T-cell (primary cell): ENCODE measurements at regions not wholly inside any gene's neighbourhood (a gene's known extent, or its start where the extent isn't known, plus 50 kb on each side); places are given as distances from the start of the nearest gene placed in this dataset.

ENCODE experiments used
- ATAC-seq, 4 experiments: fragments of 200-7000 bp in 3 of 4; fragments of 150-1000 bp in 1 of 4; cut with Tn5 transposase; replicated peaks in 1 of 4; 1 replicate in 3 of 4; 2 replicates in 1 of 4; pipeline ENCODE4 v1.10.0; 2021; ENCODE audit warnings: moderate library complexity in 3 of 4, mild to moderate bottlenecking in 2 of 4, moderate number of reproducible peaks in 1 of 4
- CTCF ChIA-PET, 2 donors: fragments of 300-600 bp; sonication (Branson Sonifier 250); formaldehyde crosslinking; loops; one replicate each; lab custom pipeline; 2022; ENCODE audit warnings: antibody characterized with exemption in 2 of 2; lab: Charles Lee
- POLR2A ChIA-PET, 2 donors: fragments of 300-600 bp; sonication (Branson Sonifier 250); formaldehyde crosslinking; loops; one replicate each; lab custom pipeline; 2022; ENCODE audit warnings: antibody characterized with exemption in 2 of 2; lab: Charles Lee
- DNase-seq, 35 experiments: peaks; one replicate each; pipeline versions ENCODE4 v3.0.0 to v3.0.0-alpha.2; 2013 to 2023
- H3K27ac ChIP-seq: one replicate; pipeline ENCODE4 v1.5.1; 2013; ENCODE audit warnings: low read length
- H3K27me3 ChIP-seq, 2 experiments: replicated peaks in 1 of 2; 1 replicate in 1 of 2; 2 replicates in 1 of 2; pipeline versions ENCODE4 v1.6.1 to v1.7.0; 2013; ENCODE audit warnings: low read length in 1 of 2, mixed read lengths in 1 of 2; ENCODE audit not compliant: control insufficient read depth in 2 of 2, insufficient read depth in 2 of 2; ENCODE audit errors: extremely low read depth in 1 of 2
- H3K36me3 ChIP-seq, 2 donors: 1 replicate in 1 of 2; 2 replicates in 1 of 2; pipeline versions ENCODE4 v1.6.1 to v1.7.0; 2013; ENCODE audit warnings: low read length in 1 of 2; ENCODE audit not compliant: control insufficient read depth in 2 of 2, insufficient read depth in 1 of 2; ENCODE audit errors: extremely low read depth in 1 of 2
- H3K4me1 ChIP-seq, 2 experiments: 1 replicate in 1 of 2; 2 replicates in 1 of 2; pipeline versions ENCODE4 v1.6.1 to v1.7.0; 2013; ENCODE audit warnings: low read length in 2 of 2, mixed read lengths in 1 of 2; ENCODE audit not compliant: insufficient read depth in 2 of 2, control insufficient read depth in 1 of 2; ENCODE audit errors: extremely low read depth in 1 of 2
- H3K4me3 ChIP-seq, 2 donors: 1 replicate in 1 of 2; 2 replicates in 1 of 2; pipeline versions ENCODE4 v1.5.1 to v1.7.0; 2013; ENCODE audit warnings: mild to moderate bottlenecking in 2 of 2, low read length in 1 of 2, moderate library complexity in 1 of 2; ENCODE audit not compliant: control insufficient read depth in 1 of 2; ENCODE audit errors: extremely low read depth in 1 of 2
- H3K9me3 ChIP-seq: 2 replicates; pipeline ENCODE4 v1.7.0; 2013
- H3K27ac Mint-ChIP-seq, 2 donors: one replicate each; pipeline ENCODE4 v1.8.0; 2020 to 2021; ENCODE audit warnings: mild to moderate bottlenecking in 2 of 2, mixed read lengths in 2 of 2
- H3K27me3 Mint-ChIP-seq, 2 donors: one replicate each; pipeline ENCODE4 v1.8.0; 2021 to 2022; ENCODE audit warnings: mixed read lengths in 2 of 2
- H3K36me3 Mint-ChIP-seq: one replicate; pipeline ENCODE4 v1.8.0; 2021; ENCODE audit warnings: mixed read lengths
- H3K4me1 Mint-ChIP-seq, 3 donors: one replicate each; pipeline ENCODE4 v1.8.0; 2020 to 2022; ENCODE audit warnings: mixed read lengths in 3 of 3, mild to moderate bottlenecking in 1 of 3
- H3K4me3 Mint-ChIP-seq, 3 donors: one replicate each; pipeline ENCODE4 v1.8.0; 2020 to 2022; ENCODE audit warnings: mild to moderate bottlenecking in 3 of 3, mixed read lengths in 3 of 3, moderate library complexity in 3 of 3
- H3K9me3 Mint-ChIP-seq, 3 donors: one replicate each; pipeline ENCODE4 v1.8.0; 2020 to 2022; ENCODE audit warnings: mixed read lengths in 3 of 3
- WGBS: methylation state at CpG from one replicate; pipeline ENCODE4 v1.1.5; 2013; ENCODE audit warnings: missing lambda C conversion rate; ENCODE audit not compliant: insufficient coverage; 5-methylcytosine and 5-hydroxymethylcytosine counted together

- H3K27me3 Mint-ChIP-seq = peaks cover 0 to 7% of the 10 kb centered on the region in 2 donors
- Histone ChIP-seq H3K4me1 (no peaks in the 10 kb centered on the region), H3K36me3 (no peaks in the 10 kb centered on the region), H3K4me3 (no peak overlapping the region), H3K27ac (no peak overlapping the region), H3K27me3 (no peaks in the 10 kb centered on the region), H3K9me3 (no peaks in the 10 kb centered on the region)
- no peaks in the 10 kb centered on the region for H3K4me1 Mint-ChIP-seq
- H3K4me3 Mint-ChIP-seq = no peak overlapping the region
- no peaks in the 10 kb centered on the region for H3K36me3 Mint-ChIP-seq
- WGBS = no CpG with 5 or more reads among the region's 4 CpGs
- CTCF ChIA-PET = no interaction called here
- ATAC-seq (no peak), DNase-seq (no peak)
- POLR2A ChIA-PET = interaction anchor here in 1 of 2 donors (0.7 kb wide), 1 partner anchor 261 kb away, joined by 5 read pairs; no protein-coding TSS in a partner anchor
- no peak overlapping the region for H3K27ac Mint-ChIP-seq
- no peaks in the 10 kb centered on the region for H3K9me3 Mint-ChIP-seq
Measured at GRCh38 chr2:48912110-48912509, 156.6 kb upstream of the LHCGR start.

GRCh38 chr2:48910961-48911360 is 155.4 kb upstream of the LHCGR start:
- H3K27me3 ChIP-seq = no peaks in the 10 kb centered on the region
- no peaks in the 10 kb centered on the region for H3K36me3 ChIP-seq
- H3K27ac Mint-ChIP-seq = no peak overlapping the region
- no peak for DNase-seq
- no peak overlapping the region for H3K4me3 Mint-ChIP-seq
- H3K27me3 Mint-ChIP-seq = peaks cover 0 to 11% of the 10 kb centered on the region in 2 donors
- no peak overlapping the region for H3K27ac ChIP-seq
- no peaks in the 10 kb centered on the region for H3K9me3 Mint-ChIP-seq
- ChIA-PET CTCF (no interaction called here), POLR2A (no interaction called here)
- H3K4me3 ChIP-seq = no peak overlapping the region
- no peaks in the 10 kb centered on the region for H3K36me3 Mint-ChIP-seq
- no peak for ATAC-seq
- H3K4me1 Mint-ChIP-seq = no peaks in the 10 kb centered on the region
- no peaks in the 10 kb centered on the region for H3K9me3 ChIP-seq
- no peaks in the 10 kb centered on the region for H3K4me1 ChIP-seq

GRCh38 chr2:48906633-48907032 is 151.1 kb upstream of the LHCGR start:
- H3K9me3 Mint-ChIP-seq = peaks cover 0 to 4% (median 0%) of the 10 kb centered on the region in 3 donors
- H3K27me3 Mint-ChIP-seq = peaks cover 4 to 11% of the 10 kb centered on the region in 2 donors
- DNase-seq (no peak), ATAC-seq (no peak)
- H3K4me3 Mint-ChIP-seq = no peak overlapping the region
- no peak overlapping the region for H3K27ac Mint-ChIP-seq
- ChIA-PET CTCF (no interaction called here), POLR2A (no interaction called here)
- H3K4me1 Mint-ChIP-seq = no peaks in the 10 kb centered on the region
- no peak overlapping the region for H3K4me3 ChIP-seq
- H3K9me3 ChIP-seq = no peaks in the 10 kb centered on the region
- no peak overlapping the region for H3K27ac ChIP-seq
- H3K36me3 ChIP-seq = no peaks in the 10 kb centered on the region
- H3K36me3 Mint-ChIP-seq = no peaks in the 10 kb centered on the region
- no peaks in the 10 kb centered on the region for H3K27me3 ChIP-seq
- no peaks in the 10 kb centered on the region for H3K4me1 ChIP-seq
- WGBS = 53% methylated on average over 3 of the region's 3 CpGs

GRCh38 chr2:48905696-48906095 is 150.2 kb upstream of the LHCGR start:
- no peak overlapping the region for H3K4me3 ChIP-seq
- ChIA-PET POLR2A (interaction anchor here in 1 of 2 donors (0.6 kb wide), 1 partner anchor 456 kb away, joined by 7 read pairs; no protein-coding TSS in a partner anchor), CTCF (no interaction called here)
- H3K36me3 ChIP-seq = no peaks in the 10 kb centered on the region
- H3K27ac ChIP-seq = no peak overlapping the region
- no peaks in the 10 kb centered on the region for H3K36me3 Mint-ChIP-seq
- no peak overlapping the region for H3K4me3 Mint-ChIP-seq
- no peaks in the 10 kb centered on the region for H3K27me3 ChIP-seq
- DNase-seq (no peak), ATAC-seq (no peak)
- peaks cover 4 to 11% of the 10 kb centered on the region in 2 donors for H3K27me3 Mint-ChIP-seq
- H3K9me3 ChIP-seq = no peaks in the 10 kb centered on the region
- H3K4me1 Mint-ChIP-seq = no peaks in the 10 kb centered on the region
- no CpG with 5 or more reads among the region's 10 CpGs for WGBS
- no peaks in the 10 kb centered on the region for H3K4me1 ChIP-seq
- no peak overlapping the region for H3K27ac Mint-ChIP-seq
- peaks cover 0 to 4% (median 0%) of the 10 kb centered on the region in 3 donors for H3K9me3 Mint-ChIP-seq

GRCh38 chr2:48902521-48902920 is 147.0 kb upstream of the LHCGR start:
- H3K27me3 Mint-ChIP-seq = peaks cover 4 to 5% of the 10 kb centered on the region in 2 donors
- CTCF ChIA-PET = no interaction called here
- H3K4me3 Mint-ChIP-seq = no peak overlapping the region
- no peak overlapping the region for H3K27ac ChIP-seq
- no peaks in the 10 kb centered on the region for H3K4me1 ChIP-seq
- H3K27me3 ChIP-seq = no peaks in the 10 kb centered on the region
- no peaks in the 10 kb centered on the region for H3K36me3 Mint-ChIP-seq
- no peak for DNase-seq
- 60% methylated on average over 1 of the region's 5 CpGs for WGBS
- peaks cover 0 to 4% (median 0%) of the 10 kb centered on the region in 3 donors for H3K9me3 Mint-ChIP-seq
- H3K27ac Mint-ChIP-seq = no peak overlapping the region
- no peak for ATAC-seq
- no peaks in the 10 kb centered on the region for H3K36me3 ChIP-seq
- no peaks in the 10 kb centered on the region for H3K9me3 ChIP-seq
- POLR2A ChIA-PET = no interaction called here
- no peak overlapping the region for H3K4me3 ChIP-seq
- no peaks in the 10 kb centered on the region for H3K4me1 Mint-ChIP-seq

- H3K9me3 ChIP-seq = no peaks in the 10 kb centered on the region
- peaks cover 4 to 5% of the 10 kb centered on the region in 2 donors for H3K27me3 Mint-ChIP-seq
- WGBS = 78% methylated on average over 1 of the region's 2 CpGs
Measured at GRCh38 chr2:48901416-48901815, 145.9 kb upstream of the LHCGR start.

GRCh38 chr2:48901015-48901343 is 145.5 kb upstream of the LHCGR start:
- H3K27me3 Mint-ChIP-seq = peaks cover under 1 to 4% of the 10 kb centered on the region in 2 donors
- no peak for DNase-seq
- no peak overlapping the region for H3K4me3 Mint-ChIP-seq
- Histone ChIP-seq H3K9me3 (no peaks in the 10 kb centered on the region), H3K27ac (no peak overlapping the region), H3K36me3 (no peaks in the 10 kb centered on the region), H3K4me3 (no peak overlapping the region), H3K27me3 (no peaks in the 10 kb centered on the region), H3K4me1 (no peaks in the 10 kb centered on the region)
- POLR2A ChIA-PET = no interaction called here
- no peak overlapping the region for H3K27ac Mint-ChIP-seq
- H3K36me3 Mint-ChIP-seq = no peaks in the 10 kb centered on the region
- CTCF ChIA-PET = no interaction called here
- peaks cover 0 to 4% (median 3%) of the 10 kb centered on the region in 3 donors for H3K9me3 Mint-ChIP-seq
- no CpG with 5 or more reads among the region's 1 CpG for WGBS
- ATAC-seq = no peak
- no peaks in the 10 kb centered on the region for H3K4me1 Mint-ChIP-seq

More at GRCh38 chr2:48901416-48901815, 145.9 kb upstream of the LHCGR start:
- Histone ChIP-seq H3K4me1 (no peaks in the 10 kb centered on the region), H3K4me3 (no peak overlapping the region), H3K27me3 (no peaks in the 10 kb centered on the region), H3K36me3 (no peaks in the 10 kb centered on the region), H3K27ac (no peak overlapping the region)
- H3K4me3 Mint-ChIP-seq = no peak overlapping the region
- DNase-seq = no peak
- H3K9me3 Mint-ChIP-seq = peaks cover 0 to 4% (median 0%) of the 10 kb centered on the region in 3 donors
- no peak for ATAC-seq
- ChIA-PET CTCF (no interaction called here), POLR2A (no interaction called here)
- H3K36me3 Mint-ChIP-seq = no peaks in the 10 kb centered on the region
- no peak overlapping the region for H3K27ac Mint-ChIP-seq
- no peaks in the 10 kb centered on the region for H3K4me1 Mint-ChIP-seq
